Activated effector memory CD4-positive, alpha-beta T cell treated with anti-CD3 and anti-CD28 coated beads, Interleukin-2, amount 50 U/mL, for 16 hours (primary cell): ENCODE measurements at regions not wholly inside any gene's neighbourhood (a gene's known extent, or its start where the extent isn't known, plus 50 kb on each side); places are given as distances from the start of the nearest gene placed in this dataset.

Experiments
- DNase-seq: peaks from one replicate; pipeline ENCODE4 v3.0.0-alpha.2; 2020

DNA sequence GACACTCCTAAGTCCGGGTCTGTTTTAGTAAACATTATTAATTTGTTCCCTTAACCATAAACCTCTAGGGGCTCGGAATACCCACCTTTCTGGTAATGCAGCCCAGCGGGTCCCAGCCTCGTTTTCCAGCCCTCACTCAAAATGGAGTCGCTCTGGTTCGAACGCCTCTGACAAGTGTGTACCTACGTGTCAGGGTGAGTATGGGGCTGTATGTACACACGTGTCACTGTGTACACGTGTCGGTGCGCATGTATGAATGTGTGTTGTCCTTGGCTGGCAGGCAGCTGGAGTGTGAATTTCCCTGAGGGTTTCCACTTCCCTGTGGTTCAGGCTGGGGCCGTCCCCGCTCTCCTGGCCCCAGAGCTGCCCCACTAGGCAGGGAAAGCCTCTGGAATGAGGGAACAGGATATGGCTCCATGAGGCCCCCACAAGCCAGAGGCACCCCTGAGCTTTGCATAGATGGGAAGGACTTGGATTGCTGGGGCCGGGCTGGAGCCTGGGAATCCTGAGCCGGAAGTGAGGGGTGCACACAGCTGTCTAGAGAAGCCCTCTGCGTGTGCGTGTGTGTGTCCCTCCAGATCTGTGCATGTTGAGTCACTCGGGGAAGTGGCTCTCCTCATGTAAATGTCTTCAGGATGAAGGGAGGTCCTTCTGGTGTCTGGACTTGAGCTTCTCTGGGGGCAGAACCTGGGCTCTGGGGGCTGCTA is 160.8 kb upstream of the IER5L start:
- no peak for DNase-seq

DNA sequence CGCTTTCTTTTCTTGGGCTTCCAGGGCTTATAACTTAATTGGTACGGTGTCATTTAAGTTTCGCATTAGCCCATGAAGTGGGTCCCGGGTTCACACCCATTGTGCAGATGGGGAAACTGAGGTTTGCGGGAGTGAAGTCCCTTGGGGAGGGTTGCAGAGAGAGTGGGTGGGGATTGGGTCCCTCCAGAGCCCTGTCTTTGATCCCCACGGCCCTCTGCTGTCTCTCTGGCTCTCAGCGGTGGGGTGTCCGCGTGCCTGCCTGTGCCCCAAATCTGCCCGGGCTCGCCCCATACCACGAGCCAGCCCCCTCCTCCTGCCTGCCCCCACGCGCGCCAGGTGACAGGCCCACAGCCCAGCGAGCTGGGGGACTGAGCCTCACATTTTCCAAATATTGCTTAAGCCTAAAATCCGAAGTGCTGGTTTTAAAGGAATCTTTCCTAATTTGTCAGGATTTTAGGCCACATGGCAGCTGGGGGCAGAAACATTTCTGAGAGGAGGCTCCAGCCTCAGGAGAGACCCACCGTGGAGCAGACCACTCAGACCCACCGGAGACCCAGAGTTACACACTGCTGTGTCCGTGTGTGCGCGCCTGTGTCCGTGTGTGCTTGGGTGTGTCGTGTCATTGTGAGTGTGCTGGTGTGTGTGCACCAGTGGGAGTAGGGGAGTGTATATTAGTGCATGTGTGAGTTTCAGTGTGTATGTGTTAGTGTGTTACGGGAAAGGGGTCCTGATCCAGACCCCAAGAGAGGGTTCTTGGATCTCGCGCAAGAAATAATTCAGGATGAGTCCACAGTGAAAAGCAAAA is 159.5 kb upstream of the IER5L start:
- no peak for DNase-seq

DNA sequence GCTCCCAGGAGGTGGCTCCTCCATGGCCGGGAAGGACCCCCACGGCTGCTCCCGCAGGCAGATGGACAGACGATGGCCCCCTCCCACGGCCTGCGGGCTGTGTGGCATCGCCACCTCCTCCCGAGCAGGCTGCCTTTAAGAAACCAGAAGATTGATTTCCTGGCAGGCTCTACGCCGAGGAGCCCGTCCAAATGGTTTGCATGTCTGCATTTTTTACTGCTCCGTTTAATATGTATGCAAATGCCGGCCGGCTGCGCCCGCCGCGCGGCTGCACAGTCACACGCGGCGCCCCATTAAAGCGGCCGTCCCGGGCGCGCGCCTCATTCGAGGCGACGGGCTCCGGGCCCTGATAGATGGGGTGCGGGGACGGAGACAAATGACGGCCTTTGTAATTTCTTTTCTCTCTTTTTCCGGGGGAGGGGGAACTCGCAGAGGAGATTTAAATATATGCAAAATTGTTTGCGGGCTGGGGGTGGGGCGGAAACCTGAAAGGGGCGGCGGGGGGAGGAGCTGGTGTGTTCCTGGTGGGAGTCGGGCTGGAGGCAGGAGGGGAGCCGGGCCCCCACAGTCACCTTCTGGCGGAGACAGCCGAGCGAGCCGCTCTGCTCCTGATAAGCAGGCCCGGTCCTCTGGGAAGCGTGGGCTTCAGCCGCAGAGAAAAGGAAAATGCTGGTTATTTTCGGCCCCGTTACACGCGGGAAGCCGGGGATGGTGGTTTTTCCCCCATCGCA is 158.7 kb upstream of the IER5L start:
- DNase-seq, result peak; percentile 72

DNA sequence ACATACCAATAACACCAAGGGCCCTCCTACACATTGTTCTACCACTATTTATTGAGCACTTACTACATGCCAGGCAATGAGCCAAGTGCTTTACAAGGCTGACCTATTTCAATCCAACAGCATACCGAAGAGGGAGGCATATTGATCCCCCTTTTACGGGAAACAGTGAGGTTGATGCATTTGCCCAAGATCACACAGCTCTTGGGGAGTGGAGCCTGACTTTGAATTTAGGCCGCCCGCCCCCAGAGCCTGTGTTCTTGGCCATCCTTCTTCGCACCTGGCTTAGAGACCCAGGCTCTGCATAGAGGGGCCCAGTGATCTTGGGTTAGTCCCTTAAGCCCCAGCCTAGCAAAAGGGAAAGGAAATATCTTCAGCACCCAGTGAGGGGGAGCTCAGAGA is 158.1 kb upstream of the IER5L start:
- no peak for DNase-seq

DNA sequence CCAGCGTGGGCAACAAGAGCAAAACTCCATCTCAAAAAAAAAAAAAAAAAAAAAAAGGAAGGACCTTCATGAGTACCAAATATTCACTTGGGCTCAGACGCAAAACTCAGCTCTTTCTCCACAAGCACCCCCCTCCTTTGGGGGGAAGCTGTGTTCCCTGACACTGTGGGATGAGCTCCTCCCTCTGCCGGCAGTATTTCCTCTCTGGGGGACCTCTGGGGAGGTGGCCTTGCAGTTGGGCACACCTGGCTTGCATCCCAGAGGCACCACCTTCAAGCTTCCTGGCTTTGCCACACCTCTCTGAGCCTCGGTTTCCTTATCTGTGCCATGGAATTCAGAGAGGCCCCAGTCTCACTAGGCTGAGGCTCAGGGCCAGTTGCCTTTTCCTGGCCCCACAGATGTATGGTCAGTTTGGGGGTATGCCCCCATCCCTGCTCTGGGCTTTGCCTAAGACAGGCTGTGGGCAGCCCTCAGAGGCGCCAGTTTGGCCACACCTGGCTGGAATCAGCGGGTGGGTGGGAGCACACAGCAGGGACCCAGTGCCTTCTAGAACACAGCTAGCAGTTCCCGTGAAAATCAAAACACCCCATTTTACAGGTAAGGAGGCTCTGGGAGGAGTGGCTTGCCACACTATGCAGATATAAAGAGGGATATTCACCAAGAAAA is 157.5 kb upstream of the IER5L start:
- no peak for DNase-seq

DNA sequence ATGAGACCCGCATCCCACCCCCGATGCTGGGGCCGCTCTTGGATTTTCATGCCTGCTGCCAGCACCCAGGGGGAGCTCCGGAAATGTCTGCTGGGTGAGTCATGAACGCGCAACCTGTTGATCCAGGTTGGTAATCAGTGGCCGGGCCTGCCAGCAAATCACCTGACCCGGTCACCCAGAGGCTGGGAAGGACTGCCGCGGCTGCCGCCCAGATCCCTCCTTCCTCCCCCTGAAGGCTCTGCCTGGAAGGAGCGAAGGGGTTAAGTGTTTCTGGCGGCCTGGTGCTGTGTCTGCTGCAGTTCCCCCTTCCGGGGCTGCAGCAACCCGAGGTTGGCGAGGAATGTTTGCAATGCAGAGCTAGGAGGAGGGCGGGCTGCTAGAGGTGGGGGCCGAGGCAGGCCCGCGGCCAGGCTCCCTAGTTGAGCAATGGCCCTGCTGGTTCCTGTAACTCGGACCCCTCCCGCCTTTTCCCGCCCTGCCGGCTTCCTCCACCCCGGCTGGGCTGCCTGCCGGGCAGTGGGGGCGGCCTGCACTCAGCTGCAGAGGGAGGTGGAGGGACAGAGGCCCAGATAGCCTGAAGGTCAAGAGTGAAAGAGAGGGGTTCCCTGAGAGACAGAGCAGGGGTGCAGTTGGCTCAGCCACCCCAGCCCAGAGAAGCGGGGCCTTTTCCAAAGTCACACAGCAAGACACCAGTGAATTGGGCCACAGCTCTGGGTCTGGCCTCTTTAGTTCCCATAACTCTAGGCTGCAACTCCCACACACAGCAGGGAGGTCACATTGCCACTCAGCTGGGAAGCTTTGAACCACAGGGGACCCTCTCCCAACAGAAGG is 156.3 kb upstream of the IER5L start:
- DNase-seq, result no peak

DNA sequence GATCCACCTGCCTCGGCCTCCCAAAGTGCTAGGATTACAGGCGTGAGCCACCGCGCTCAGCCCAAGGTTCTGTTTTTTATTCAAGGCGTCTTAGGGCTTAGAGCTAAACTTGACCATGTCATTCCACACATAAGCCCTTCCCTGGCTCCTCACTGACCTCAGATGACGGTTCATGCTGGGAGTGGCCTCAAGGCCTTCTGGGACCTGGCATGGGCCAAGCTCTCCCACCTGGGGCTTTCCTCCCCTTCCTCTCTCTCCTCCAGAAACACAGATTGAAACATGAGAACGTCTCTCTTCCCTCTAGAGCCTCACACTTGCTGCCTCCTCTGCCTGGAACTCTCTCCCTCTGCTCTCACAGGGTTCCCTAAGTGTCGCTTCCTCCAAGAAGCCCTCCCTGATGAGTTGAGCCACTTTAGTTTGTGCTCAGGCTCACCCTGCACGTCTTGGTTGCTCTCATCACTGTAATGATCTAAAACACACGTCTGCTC is 155.6 kb upstream of the IER5L start:
- no peak for DNase-seq

DNA sequence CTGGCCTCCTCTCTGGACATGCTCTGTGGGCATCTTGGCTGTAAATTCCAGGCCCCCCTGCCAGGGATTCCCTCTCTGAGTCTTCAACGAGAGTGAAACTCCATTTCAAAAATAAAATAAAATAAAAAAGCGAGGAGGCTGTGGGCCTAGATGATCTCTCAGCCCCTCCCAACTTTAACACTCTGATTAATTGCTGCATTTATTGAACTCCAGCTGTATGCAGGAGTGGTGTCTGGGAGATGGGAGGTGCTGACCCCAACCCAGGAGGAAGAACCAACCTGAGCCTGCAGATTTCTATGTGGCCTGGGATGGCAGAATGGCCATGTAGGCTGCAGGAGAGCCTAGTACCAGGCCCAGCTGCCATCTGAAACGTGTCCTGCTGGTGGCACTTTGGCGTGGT is 154.5 kb upstream of the IER5L start:
- no peak for DNase-seq

DNA sequence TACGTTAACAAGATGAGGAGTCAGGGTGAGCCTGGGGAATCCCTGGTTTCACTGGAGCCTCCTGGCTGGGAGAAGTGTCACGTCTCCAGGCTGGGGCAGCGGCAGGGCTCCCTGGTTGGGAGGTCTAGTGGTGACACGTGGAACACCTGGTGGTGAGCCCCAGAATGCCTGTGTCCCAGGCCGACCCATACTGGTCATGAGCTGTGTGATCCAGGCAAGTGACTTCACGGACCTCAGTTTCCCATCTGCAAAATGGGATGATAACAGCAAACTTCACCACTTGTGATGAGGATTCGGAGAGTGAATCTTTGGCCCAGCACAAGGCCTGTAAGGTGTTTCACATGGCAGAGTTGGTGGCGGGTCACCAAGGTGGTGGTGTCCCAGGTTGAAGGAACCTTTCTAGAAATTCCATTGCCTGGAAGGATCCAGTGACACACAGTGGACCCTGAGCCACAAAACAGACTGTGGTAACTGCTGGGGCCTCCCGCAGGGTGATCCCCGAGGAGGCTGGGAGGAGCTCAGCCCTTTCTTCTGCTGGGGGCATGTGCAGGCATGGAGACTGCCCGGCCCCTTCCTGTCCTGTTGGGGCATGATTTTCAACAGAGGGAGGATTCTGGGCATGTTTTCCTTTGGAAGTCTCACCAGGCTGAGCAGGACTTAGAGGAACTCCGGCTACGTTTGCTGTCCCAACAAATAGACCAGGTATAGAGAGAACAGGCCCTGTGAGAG is 153.9 kb upstream of the IER5L start:
- DNase-seq, result no peak

DNA sequence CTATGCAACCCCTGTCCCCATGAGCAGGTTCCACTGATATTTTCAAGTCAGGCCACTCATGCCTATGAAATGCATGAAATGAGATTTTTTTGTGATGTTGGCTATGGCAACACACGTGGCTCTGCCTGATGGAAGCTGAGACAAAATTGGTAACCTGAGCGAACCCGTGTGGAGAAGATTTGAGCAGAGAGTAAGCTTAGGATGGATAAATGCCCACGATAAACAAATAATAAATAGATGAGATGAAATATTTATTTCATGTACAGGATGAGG is 153.4 kb upstream of the IER5L start:
- no peak for DNase-seq

DNA sequence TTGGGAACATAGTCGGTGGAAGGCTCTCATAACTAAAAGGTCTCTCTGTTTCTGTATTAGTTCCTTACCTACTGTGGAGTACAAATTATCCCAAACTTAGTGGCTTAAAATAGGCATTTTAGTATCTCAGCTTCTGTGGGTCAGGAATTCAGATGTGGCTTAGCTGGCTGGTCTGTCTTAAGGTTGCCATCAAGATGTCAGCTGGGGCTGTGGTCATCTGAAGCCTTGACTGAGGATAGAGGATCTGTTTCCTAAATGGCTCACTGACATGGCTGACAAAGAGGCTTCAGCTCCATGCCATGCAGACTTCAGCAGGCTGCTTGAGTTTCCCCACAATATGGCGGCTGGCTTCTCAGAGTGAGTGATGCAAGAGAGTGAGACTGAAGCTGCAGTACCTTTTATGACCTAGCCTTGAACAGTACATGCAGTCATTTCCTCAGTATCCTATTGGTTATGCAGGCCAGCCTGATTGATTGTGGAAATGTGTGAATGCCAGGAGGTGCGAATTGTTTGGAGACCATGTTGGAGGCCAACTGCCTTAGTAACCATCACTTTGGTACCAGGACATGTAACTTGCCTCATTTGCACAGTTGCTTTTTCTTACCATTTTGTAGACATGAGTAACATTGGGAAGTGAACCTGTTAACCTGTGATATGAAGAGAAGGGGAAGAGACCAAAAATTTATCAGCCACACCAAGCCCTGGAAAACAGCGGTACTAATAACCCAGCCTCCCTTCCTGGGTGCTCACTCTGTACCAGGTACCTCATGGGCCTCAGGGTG is 152.8 kb upstream of the IER5L start:
- no peak for DNase-seq

DNA sequence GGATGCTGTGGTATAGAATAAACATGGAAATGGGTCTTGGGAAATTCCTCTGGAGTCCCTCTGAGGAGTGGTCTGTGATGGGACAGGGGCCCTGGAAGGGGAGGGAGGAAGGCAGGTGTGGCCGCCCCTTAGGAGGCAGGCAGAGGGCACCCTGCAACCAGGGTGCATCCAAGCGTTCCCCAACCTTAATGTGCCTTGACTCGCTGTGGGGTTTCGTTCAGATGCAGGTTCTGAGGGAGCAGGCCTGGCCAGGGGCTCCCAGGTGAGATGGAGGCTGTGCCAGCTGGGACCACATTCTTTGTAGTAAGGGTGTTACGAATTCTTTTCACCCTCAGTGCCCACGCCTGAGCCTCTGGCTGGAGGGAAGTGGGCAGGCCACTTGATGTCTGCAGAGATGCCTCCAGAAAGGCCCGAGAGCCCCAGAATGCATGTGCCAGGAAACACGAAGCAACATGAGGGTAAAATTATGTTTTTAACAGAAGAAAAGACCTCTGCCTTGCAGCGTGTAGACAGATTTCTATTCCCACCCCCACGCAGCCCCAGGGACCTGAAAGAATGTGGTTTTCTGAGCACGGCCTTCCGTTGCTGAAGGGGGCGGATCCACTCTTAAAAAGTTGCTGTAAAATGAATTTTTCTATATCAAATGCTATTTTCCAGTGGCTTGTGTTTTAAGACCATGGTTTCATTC is 150.4 kb upstream of the IER5L start:
- no peak for DNase-seq

DNA sequence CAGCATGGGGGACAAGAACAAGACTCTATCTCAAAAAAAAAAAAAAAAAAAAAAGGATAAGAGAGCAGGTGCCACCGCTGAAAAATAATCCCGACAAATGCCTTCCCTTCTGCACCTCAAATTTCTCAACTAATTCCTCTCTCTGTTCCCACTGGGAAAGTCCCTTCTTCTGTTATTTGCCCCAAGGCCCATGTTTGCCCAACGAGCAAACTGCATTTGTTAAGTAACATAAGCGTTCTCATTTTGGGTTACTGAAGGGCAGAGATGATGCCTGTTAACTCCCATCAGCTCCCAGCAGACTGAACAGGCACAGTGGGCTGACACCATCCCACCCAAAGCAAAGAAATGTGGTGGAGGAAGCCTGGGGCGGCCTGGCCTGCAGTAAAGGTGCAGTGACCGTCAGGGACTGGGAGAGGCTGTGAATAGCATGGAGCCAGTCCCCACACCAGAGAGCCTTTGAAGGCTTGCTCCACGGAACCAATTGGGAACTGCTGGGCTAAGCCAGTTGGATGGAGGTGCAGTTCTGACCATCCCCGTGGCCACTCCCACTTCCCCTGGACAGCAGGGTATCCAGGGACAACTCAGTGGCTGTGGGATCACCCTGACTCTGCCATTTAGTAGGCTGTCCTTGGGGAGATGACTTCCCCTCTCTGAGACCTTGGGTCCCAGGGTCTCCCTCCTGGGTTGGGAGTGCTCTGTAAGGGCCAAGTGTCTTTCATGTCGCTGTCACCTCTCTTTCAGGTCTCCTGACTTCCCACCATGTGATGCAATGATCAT is 149.7 kb upstream of the IER5L start:
- DNase-seq, result no peak

DNA sequence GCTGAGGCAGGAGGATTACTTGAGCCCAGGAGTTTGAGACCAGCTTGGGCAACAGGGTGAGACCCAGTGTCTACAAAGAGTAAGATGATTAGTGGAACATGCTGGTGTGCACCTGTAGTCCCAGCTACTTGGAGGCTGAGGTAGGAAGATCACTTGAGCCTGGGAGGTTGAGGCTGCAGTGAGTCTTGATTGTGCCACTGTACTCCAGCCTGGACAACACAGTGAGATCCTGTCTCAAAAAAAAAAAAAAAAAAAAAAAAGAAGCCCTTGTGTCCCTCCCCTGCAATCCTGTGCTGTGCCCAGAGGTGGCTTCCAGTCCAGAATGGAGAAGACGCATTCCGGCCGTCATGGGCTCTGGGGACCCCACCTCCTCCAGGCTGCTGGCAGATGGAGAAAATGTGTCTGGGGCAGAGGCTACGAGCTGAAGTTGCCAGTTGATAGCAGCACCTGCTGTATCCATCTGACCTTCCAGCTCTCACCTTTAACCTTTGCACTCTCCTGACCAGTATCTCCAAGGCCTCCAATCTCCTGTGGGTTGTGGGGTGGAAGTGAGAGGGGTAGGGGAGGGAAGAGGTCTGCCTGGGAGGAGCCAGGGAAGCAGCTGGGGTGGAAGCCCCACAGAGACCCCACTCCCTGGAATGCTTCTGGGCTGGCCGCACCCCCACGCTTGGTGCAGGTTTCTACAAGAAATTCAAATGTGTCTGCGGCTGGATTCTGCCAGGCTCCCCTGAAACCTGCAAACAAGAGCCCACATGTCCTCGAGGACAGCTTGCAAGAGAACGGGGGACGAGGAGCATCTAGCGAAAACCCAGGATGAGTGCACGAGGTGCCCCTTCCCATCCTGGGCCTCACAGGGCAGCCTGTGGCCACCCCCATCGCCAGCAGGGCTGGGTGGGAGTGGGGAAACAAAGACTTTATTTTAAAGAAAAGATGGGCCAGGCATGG is 148.3 kb upstream of the IER5L start:
- DNase-seq, result no peak

DNA sequence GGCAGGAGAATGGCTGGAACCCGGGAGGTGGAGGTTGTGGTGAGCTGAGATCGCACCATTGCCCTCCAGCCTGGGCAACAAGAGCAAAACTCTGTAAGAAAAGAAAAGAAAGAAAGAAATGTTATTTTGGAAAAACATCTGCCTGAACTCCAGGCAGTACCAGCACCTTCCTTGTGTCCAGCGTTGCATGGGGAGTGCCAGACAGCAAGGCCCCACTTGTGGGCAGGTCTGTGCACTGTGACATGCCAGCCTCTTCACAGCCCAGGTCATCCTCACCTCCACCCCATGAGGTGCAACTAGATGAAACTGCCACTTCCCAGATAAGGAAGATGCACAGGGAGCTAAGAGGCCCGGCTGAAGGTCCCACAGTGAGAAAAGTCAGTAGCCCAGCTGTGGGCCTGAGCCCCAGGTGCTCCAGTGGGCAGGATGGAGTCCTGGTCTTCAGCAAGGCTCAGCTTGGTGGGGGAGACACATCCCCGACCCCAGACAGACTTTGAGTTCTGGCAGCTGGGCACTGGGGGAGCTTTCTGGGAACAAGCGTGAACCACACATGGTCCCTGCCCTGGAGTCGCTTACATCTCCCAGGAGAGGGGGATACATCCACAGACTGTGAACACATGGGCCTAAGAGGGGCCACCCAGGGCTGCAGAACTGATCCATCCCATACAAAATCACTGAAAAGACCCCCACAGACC is 146.9 kb upstream of the IER5L start:
- DNase-seq, result no peak

DNA sequence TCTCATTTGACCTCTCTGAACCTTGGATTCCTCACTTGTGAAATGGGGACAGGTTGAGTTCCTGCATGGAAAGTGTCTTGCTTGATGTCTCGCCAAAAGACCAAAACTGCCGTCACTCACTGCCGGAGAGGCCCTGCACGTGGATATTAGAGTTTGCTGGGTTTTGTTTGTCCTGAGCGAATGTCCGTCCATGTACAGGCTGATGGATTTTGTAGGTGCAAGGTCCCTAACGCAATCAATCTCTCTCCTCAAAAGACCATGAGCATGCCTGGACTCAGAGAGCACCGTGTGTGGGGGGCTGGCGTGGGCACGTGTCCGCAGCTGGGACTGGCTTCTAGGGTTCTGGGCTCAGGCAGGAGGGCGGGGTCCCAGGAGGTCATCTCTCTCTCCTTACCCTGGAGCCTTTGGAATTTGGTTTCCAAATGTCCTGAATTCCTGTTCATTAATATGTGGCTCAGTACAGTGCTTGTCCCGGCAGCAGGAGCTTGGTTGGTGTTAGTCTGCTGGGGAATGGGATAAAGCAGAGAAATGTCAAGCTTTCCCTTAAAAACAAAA is 146.0 kb upstream of the IER5L start:
- no peak for DNase-seq

DNA sequence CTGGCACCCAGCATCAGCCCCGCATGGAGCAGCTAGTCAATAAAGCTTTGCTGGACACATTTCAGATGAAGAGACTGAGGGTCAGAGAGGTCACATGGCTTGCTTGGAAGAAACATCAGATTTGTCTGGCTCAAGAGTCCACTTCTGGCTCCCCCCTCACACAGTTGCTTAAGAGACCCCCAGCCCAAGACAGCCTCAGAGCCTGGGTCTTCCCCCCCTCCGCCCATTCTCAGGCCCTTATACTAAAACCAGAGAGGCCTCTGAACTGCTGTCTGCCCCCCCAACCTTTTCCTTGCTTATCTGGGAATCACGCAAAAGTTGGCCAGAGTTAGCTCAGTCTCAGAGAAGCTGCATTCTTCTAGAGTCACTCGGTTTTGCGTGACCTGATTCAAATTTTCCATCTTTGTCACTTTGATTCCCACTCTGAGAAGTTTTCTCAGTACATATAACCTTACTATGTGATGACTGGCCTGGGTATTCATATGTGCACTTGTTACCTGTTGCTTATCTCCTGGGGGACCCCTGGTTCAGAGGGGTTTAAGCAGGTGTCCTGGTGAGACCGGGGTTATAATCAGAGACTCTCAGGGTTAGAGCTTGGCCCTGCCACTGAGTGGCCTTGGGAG is 145.4 kb upstream of the IER5L start:
- DNase-seq, result no peak
